DLD1 (cell line): ENCODE measurements at regions not wholly inside any gene's neighbourhood (a gene's known extent, or its start where the extent isn't known, plus 50 kb on each side); places are given as distances from the start of the nearest gene placed in this dataset.

Experiments used
- in situ Hi-C: cut with HindIII; loops from 2 replicates; pipeline ENCODE4 v1.10.0; 2017; ENCODE audit warnings: low sequenced_read_pairs

GRCh38 chr5:61777292-61777691 is 445.2 kb downstream of the ZSWIM6 start:
- in situ Hi-C loops = no loop called here

GRCh38 chr5:61779743-61780142 is 447.7 kb downstream of the ZSWIM6 start:
- in situ Hi-C loops = no loop called here

GRCh38 chr5:61783481-61783880 is 451.4 kb downstream of the ZSWIM6 start:
- in situ Hi-C loops = no loop called here

DNA sequence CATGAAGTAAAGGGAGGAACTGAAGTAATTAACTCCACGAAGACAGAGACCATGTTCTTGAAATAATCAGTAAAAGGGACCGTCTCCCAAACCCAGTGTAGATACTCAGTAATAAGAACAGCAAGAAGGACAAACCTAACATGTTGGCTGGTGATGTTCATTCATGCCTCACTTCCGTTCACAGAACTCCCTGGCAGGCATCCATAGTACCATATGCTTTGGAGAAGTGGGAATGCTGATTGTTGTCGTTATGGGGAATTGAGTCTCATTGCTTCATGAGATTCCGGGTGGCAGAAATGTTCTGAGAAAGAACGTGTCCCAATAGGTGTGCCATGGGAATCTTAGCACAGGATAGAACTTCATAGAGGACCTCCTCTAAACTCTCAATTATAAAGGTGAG is 452.3 kb downstream of the ZSWIM6 start:
- in situ Hi-C loops = no loop called here

DNA sequence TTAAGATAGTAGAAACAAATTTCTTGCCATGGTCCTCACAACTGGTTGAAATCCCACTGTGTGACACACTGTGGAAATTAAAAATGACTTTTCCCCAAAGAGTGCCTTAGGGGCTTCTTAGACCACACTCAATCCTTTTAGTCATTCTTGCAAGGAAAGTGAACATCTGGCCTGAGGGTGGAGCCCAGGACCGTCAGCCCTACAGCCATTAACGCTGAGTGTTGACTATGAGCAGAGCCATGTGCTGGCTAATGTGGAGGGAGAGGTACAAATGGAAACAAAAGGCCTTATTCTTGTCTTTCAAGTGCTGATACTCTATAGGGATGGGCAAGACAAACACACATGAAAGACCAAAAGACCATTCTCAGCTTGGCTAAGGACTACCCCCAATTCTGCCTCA is 456.5 kb downstream of the ZSWIM6 start:
- in situ Hi-C loops = no loop called here

DNA sequence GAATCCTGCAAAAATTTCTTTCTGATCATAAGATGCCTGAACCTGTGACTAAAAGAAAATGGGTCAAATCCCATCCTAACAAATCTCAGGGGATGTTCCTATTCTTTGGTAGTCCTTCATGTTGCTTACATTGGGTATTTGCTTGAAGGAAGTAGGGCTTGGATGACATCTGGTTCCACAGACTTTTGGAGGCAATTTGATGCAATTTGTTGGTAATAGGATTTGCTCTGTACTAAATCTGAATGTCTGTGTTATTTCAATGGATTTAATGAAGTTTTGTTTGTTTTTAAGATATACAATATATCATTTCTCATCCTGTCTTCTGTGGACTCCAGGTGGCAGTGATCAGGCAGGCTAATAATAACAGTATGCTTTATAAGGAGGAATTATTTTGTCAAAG is 457.9 kb downstream of the ZSWIM6 start:
- in situ Hi-C loops = no loop called here

- in situ Hi-C loops = no loop called here
Measured at GRCh38 chr5:61790678-61791077, 458.6 kb downstream of the ZSWIM6 start.

DNA sequence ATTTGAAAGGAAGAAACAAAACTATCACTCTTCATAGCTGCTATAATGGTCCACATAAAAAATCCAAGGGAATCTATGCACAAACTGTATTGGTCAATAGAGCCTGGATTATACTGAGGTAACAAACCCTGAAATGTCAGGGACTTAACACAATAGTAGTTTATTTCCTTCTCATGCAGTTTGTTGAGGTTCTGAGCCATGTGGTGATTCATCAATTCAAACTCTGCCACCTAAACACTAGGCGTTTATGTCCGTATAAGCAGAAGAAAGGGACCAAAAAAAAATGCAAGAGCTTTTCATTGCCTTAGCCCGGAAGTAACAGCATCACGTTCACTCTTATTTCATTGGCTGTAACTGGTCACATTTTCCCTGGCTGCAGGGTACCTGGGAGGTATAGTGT is 464.7 kb downstream of the ZSWIM6 start:
- in situ Hi-C loops = no loop called here

- in situ Hi-C loops = no loop called here
Measured at GRCh38 chr5:61800450-61800849, 468.4 kb downstream of the ZSWIM6 start.

DNA sequence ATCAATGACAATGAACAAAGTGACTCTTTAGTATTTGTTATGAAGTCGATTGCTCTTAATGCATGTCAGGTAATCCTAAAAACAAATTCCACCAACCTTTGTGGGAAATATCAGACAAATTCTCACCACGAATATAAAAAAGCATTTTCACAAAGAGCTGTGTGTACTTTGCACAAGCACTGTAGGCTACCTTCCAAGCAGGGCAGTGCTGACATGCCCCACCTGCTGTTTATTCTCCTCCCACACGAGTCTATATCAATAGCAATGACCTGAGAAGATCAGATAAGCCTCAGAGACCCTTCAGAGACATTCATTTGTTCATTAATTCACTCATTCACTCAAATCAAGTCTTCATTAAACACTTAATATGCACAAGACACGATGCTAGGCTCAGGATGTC is 469.1 kb downstream of the ZSWIM6 start:
- in situ Hi-C loops = no loop called here

DNA sequence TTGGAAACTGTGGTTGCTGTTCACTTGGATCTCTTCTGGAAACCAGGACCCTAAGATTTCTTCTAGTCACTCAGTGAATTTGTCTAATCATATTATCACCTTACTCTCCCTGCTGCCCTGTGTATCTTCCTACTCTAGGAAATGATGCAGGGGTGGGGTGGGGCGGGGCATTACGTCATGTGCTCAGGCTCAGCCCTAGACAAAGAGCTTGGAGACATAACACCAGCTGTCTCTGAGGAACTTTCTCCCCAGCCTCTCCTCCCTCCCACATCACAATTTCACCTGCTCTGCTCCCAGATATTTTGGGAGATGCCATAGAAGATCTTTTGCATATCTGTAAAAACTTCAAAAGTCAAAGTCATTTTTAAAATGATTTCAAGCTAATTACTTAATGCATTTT is 470.4 kb downstream of the ZSWIM6 start:
- in situ Hi-C loops = no loop called here

GRCh38 chr5:61805101-61805500 is 473.0 kb downstream of the ZSWIM6 start:
- in situ Hi-C loops = no loop called here

DNA sequence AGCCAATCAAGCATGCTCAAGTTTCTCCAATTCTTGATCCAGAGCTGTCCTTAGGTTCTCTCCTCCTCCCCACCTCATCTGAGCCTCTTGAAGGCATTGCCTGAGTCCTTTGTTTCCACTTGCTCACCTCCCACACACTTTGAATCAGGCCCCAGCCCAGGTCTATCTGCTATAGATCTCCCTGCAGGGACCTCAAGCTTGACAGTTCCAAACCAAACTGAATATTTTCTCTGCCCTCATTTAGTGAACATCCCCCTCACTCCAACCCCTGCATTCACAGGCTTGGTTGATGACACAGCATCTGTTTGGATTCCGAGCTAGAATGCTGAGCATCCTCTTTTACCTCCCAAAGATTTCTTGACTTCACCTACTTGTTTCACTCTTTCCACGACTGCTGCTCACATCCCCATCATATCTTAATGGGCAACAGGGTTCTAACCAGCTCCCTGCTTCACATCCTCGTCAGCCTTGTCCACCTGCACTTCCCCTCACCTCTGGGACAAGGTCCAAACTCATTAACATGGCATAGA is 474.5 kb downstream of the ZSWIM6 start:
- in situ Hi-C loops = no loop called here

DNA sequence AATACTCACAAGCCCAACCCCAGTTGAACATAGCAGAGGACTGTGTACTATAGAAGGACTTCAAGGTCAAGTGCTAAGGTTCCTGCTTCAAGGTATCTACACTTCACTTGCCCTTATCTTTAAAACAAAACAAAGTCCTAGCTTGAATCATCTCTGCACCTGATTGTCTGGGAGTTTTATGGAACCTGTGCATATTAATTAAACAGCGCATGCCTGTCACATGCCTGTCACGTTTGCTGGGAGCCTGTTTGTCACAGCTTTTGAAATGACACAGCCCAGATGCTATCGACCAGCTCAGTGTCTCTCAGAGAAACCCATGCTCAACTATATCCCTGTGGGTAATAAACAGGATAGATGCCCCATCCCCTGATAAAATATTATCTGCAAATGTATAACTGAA is 476.0 kb downstream of the ZSWIM6 start:
- in situ Hi-C loops = no loop called here

GRCh38 chr5:61808909-61809308 is 476.9 kb downstream of the ZSWIM6 start:
- in situ Hi-C loops = no loop called here

DNA sequence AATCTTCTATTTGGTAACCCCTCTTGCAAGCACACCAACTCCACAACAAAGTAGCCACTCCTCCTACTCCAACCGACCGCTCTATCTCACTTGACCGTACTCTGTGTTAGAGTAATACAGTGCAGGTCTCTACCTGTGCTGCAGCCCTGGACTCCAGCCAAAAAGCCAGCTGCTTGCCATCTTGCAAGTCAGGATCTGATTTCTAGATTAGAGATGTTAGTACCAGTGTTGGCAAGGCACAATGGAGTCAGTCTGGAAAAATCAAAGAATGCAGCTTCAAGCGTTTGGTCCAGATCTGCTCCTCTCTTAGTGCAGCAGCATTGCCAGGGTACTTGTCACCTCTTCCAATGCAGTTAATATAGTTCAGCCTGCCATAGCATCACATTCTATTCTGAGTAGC is 477.6 kb downstream of the ZSWIM6 start:
- in situ Hi-C loops = no loop called here

DNA sequence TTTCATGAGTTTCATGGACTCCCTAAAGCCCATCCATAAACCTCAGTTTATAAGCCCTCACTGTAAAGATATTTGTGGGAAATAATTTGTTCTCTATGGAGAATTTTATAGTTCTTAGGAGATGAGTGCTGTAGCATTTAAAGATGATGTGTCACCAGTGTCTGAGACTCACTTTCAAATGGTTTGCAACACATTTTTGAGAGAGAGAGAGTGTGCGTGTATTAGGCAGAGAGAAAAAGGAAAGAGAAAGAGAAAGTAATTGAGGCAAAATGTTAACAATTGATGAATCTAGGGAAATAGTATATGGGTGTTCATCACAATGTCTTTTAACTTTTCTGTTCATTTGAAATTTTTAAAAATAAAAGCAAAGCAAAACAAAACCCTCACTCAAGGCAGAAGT is 479.0 kb downstream of the ZSWIM6 start:
- in situ Hi-C loops = no loop called here

GRCh38 chr5:61813361-61813760 is 481.3 kb downstream of the ZSWIM6 start:
- in situ Hi-C loops = no loop called here

DNA sequence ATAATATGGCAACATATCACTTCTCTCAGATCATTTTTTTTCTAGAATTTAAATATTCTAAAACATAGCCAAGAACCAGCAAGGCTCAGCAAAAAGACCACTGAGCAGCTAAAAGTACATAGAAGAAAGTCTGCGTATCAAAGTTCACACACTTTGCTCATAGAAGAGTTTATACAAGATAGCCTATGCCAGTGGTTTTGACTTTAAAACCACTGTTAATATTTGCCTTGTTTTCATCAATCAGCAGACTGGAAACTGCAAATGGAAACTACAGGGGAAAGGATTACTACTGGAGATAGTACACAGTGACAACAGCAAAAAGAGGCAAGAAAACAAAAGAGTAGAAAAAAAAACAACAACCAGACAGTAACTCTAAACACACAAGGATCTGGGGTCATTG is 483.3 kb downstream of the ZSWIM6 start:
- in situ Hi-C loops = no loop called here

DNA sequence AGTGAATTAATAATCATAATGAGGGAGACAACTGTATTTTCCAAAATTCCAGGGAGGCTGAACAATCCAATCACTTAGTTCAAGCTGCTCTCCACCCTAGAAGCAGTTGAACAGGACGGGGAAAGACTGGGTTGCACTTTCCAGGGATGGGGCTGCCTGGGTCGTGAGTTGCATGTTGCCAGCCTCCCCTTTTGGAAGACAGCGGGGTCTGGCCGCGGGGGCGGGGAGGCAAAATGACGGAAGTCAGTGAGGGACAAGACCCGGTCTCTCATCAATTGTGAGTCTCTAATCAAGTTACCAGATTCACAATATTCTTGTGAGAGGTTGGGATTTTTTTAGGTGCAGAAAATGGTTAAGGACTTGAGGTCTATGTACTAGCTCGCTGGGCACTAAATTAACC is 484.1 kb downstream of the ZSWIM6 start:
- in situ Hi-C loops = no loop called here

DNA sequence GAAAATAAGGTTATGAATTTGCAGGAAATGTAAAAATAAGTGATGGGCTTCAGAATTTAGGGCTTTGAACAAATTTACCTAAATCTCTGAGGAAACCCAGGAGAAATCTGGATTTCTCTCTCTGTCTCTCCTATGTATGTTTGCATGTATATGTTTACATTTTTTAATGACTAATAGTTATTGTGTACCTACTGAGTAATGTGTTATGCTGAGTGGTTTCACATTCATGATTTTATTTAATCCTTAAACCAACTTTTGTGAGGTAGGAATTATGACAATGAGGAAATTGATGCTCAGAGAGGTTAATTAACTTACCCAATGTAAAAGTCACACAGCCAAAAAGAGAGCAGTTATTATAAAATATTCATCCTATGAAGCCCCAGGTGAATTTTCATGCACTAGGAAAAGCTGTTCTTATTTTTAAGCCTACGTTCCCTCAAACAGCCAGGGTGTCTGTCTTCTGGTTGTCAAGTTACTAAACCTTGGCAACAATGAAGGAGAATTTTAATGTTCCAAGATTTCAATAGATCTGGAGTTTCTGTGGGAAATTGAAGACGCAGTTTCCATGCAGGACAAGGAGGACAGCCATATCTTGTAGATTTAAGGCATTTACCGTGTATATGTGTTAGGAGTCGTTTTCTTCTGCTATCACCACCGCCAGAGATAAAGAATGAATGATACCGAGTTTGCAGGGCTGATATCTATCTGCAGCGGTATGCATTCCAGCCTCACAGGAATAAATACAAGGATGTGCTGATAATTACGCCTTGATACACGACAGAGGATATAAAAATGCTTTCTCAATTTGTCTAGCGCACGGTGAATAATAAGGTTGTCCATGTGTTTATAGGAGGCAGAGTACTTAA is 484.8 kb downstream of the ZSWIM6 start:
- in situ Hi-C loops = no loop called here

DNA sequence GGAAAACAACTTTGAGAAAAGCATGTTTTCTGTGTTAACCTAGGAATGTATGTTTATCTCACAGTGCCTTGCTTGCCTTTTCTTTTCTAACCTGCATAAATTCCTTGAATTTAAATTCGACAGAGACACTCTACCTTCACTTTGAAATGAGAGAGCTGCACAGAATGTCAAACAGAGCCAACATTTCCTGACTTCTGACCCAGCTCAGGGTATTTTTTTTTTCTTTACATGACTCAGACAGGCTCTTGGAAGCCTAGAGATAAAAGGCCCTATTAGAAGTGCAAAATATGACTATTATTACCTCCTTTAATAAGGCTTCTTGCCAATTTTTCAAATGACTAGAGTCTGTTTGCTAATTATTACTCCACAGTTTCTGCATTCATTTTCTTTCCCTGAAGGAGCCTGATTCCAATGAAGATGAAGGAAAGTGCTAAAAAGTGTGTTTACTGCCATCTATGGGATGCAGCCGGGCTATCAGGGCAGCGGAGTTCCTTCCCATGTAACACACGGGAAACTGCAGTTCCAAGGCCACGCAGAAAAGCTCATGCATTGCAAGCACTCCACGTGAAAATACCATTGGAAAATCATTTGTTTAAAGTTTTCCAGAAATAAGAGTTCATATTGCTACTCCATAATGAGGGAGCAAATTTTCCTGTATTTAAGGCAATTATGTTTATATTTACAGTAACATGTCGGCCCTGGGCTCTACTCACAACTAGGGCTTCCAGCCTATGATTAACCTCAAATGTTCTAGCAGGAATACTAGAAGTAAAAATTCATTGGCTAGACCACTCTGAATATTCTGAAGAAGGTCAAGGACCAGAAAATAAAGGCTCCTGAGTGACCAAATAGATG is 485.6 kb downstream of the ZSWIM6 start:
- in situ Hi-C loops = no loop called here
